HG03064 (cell line): ENCODE measurements at regions not wholly inside any gene's neighbourhood (a gene's known extent, or its start where the extent isn't known, plus 50 kb on each side); places are given as distances from the start of the nearest gene placed in this dataset.
"Not testable (repeated sequence)": the region's sequence is repeated elsewhere in the genome, so short reads cannot be mapped to it uniquely, and the experiment has no call there.

Experiments used
- ATAC-seq: cut with Tn5 transposase; IDR thresholded peaks from one replicate; pipeline ENCODE4 v1.9.1; 2021; ENCODE audit warnings: low read depth; ENCODE audit not compliant: unreplicated experiment

GRCh38 chr7:13111230-13111629 is 423.8 kb downstream of the ARL4A start:
- no peak for ATAC-seq

- ATAC-seq: not testable (repeated sequence)
Observed at GRCh38 chr7:13114240-13114639, 426.8 kb downstream of the ARL4A start.

- ATAC-seq: no peak
Observed at GRCh38 chr7:13115157-13115772, 427.8 kb downstream of the ARL4A start.

GRCh38 chr7:13115855-13116254 is 428.4 kb downstream of the ARL4A start:
- ATAC-seq: no peak

GRCh38 chr7:13117103-13117502 is 429.7 kb downstream of the ARL4A start:
- ATAC-seq: no peak

- no peak for ATAC-seq
Observed at GRCh38 chr7:13117592-13117991, 430.2 kb downstream of the ARL4A start.

- ATAC-seq: not testable (repeated sequence)
Observed at GRCh38 chr7:13124629-13125028, 437.2 kb downstream of the ARL4A start.

GRCh38 chr7:13126347-13126746 is 438.9 kb downstream of the ARL4A start:
- ATAC-seq: no peak

GRCh38 chr7:13130321-13130720 is 442.9 kb downstream of the ARL4A start:
- no peak for ATAC-seq

GRCh38 chr7:13130906-13131305 is 443.5 kb downstream of the ARL4A start:
- ATAC-seq: not testable (repeated sequence)

- ATAC-seq: no peak
Observed at GRCh38 chr7:13132314-13132713, 444.9 kb downstream of the ARL4A start.

- ATAC-seq: not testable (repeated sequence)
Observed at GRCh38 chr7:13136345-13136744, 448.9 kb downstream of the ARL4A start.

GRCh38 chr7:13139436-13139835 is 452.0 kb downstream of the ARL4A start:
- no peak for ATAC-seq

GRCh38 chr7:13144673-13145072 is 457.2 kb downstream of the ARL4A start:
- no peak for ATAC-seq

GRCh38 chr7:13148548-13148947 is 461.1 kb downstream of the ARL4A start:
- no peak for ATAC-seq

- no peak for ATAC-seq
Observed at GRCh38 chr7:13151978-13152377, 464.5 kb downstream of the ARL4A start.

- ATAC-seq: no peak
Observed at GRCh38 chr7:13152755-13153154, 465.3 kb downstream of the ARL4A start.

- no peak for ATAC-seq
Observed at GRCh38 chr7:13153266-13153665, 465.8 kb downstream of the ARL4A start.

- no peak for ATAC-seq
Observed at GRCh38 chr7:13153742-13154141, 466.3 kb downstream of the ARL4A start.

- ATAC-seq: no peak
Observed at GRCh38 chr7:13155188-13155587, 467.8 kb downstream of the ARL4A start.

- no peak for ATAC-seq
Observed at GRCh38 chr7:13159003-13159402, 471.6 kb downstream of the ARL4A start.

GRCh38 chr7:13159467-13160184 is 472.2 kb downstream of the ARL4A start:
- ATAC-seq: no peak
